C4-2B (cell line): ENCODE measurements at regions not wholly inside any gene's neighbourhood (a gene's known extent, or its start where the extent isn't known, plus 50 kb on each side); places are given as distances from the start of the nearest gene placed in this dataset.

Source experiments
- CTCF ChIP-seq: fragments of 450-650 bp; conservative IDR thresholded peaks from 2 replicates; pipeline ENCODE4 v1.5.1; 2017; ENCODE audit warnings: mild to moderate bottlenecking
- ZFX ChIP-seq: fragments of 450-650 bp; IDR thresholded peaks from 2 replicates; pipeline ENCODE4 v1.6.1; 2017

DNA sequence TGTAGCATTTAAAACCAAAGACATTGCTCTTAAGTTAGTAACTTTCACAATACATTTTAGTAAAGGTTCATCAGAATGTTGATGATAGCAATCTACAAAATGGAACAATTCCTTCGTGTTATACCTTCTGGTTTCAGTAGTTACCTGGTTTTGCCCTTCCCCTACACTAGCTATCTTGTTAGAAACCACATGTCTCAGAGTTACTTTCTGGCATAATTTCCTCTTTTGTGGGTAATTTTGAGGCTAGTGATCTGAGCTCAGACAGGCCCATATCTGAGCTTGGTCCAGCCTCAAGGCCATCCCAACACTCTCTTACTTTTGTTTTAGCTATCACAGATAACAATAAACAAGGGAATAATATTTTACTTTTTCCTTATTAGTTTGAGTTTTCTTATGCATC lies 196.9 kb downstream of the KITLG start:
- TF ChIP-seq CTCF (no peak), ZFX (no peak)
